ENCODE measurements at regions not wholly inside any gene's neighbourhood (a gene's known extent, or its start where the extent isn't known, plus 50 kb on each side); places are given as distances from the start of the nearest gene placed in this dataset.

GRCh38 chr15:35751413-35752133 is 205.6 kb upstream of the DPH6 start (continued):
- TF ChIP-seq CTCF (conservative IDR thresholded peaks at IDR 0.05; ENCODE audit: low read depth, low read length) (peak; percentile 71), FOS (IDR thresholded peaks at IDR 0.05; ENCODE audit: low read depth, low read length) (no peak)

GRCh38 chr15:35752134-35752466 is 206.1 kb upstream of the DPH6 start:
- Histone ChIP-seq H2BK20ac (ENCODE audit: low read depth, low read length) (0 out of 2 replicates have a peak overlapping the region, but pooled peaks have one; percentile 1), H3K18ac (ENCODE audit: low read depth, low read length) (no peak overlapping the region), H4K5ac (ENCODE audit: low read depth, low read length) (no peak overlapping the region), H3K27ac (ENCODE audit: insufficient read depth, low read length) (no peak overlapping the region), H3K79me1 (ENCODE audit: low read depth in 1 of 2, low read length in 2 of 2) (no peaks in the 10 kb centered on the region), H4K91ac (ENCODE audit: insufficient read depth, low read depth, low read length) (no peak overlapping the region), H4K8ac (ENCODE audit: low read depth in 2 of 2, low read length in 2 of 2) (peak overlapping the region in 1 of 2 experiments; percentile 32; a peak in 1 of 4 replicates), H2AFZ (replicated peaks; ENCODE audit: low read length, poor library complexity) (no peak overlapping the region), H3K36me3 (ENCODE audit: control insufficient read depth, insufficient read depth, low read length) (no peaks in the 10 kb centered on the region), H3K9me1 (ENCODE audit: insufficient read depth, low read length) (no peaks in the 10 kb centered on the region), H3K9ac (ENCODE audit: low read depth, low read length) (no peak overlapping the region), H3K9me3 (ENCODE audit: control insufficient read depth, insufficient read depth, low read length) (no peaks in the 10 kb centered on the region), H3K4me3 (ENCODE audit: insufficient read depth, low read depth, low read length) (no peak overlapping the region), H4K20me1 (ENCODE audit: insufficient read depth, low read length) (no peaks in the 10 kb centered on the region), H3K4ac (ENCODE audit: low read depth, low read length) (no peak overlapping the region), H3K4me2 (ENCODE audit: low read depth, low read length) (no peak overlapping the region), H3K23ac (ENCODE audit: low read depth, low read length) (no peak overlapping the region), H2AK9ac (replicated peaks; ENCODE audit: low read depth, low read length, poor library complexity) (no peak overlapping the region), H3K27me3 (ENCODE audit: control insufficient read depth, insufficient read depth, low read length) (no peaks in the 10 kb centered on the region), H2BK5ac (ENCODE audit: low read depth, low read length, poor library complexity, severe bottlenecking) (no peak overlapping the region), H3K56ac (ENCODE audit: extremely low read depth, insufficient read depth, low read length) (no peak overlapping the region), H3K14ac (replicated peaks; ENCODE audit: low read depth, low read length) (no peak overlapping the region), H2BK120ac (ENCODE audit: low read depth, low read length) (no peak overlapping the region), H2AK5ac (ENCODE audit: low read depth, low read length) (no peak overlapping the region), H2BK15ac (ENCODE audit: low read depth, low read length) (no peak overlapping the region), H3K4me1 (ENCODE audit: control insufficient read depth, insufficient read depth, low read length) (peaks cover 2% of the 10 kb centered on the region; the same call in 1 of the 2 replicates)
- ChIA-PET POLR2A (ENCODE audit: unreplicated experiment) (no interaction called here), CTCF (interaction anchor here (0.6 to 1.7 kb wide), 14 partner anchors 11 to 1382 kb away, joined by 3 to 6 read pairs (median 4); no protein-coding TSS in a partner anchor)
- WGBS, 2 experiments (ENCODE audit: extremely low coverage in 2 of 2, insufficient read length in 1 of 2): 93% methylated on average over 3 of the region's 5 CpGs; no CpG with 5 or more reads in 1 of the 2 experiments
- BruUV-seq (replicated peaks): no TSS peak
- DNase-seq (no peak), ATAC-seq (ENCODE audit: low read depth) (no peak)
- intact Hi-C loops (cut with micrococcal nuclease) (loop anchor here (5.0 to 10.0 kb wide), 10 partner anchors 205 to 1383 kb away; partner anchors contain the start of genes DPH6 and MEIS2), dilution Hi-C loops (cut with HindIII; ENCODE audit: low sequenced_read_pairs, unreplicated experiment) (no loop called here), in situ Hi-C loops (cut with MboI; ENCODE audit: low sequenced_read_pairs) (loop anchor here (10.0 kb wide), 1 partner anchor 1383 kb away; no protein-coding TSS in a partner anchor)
- no peak for TF ChIP-seq MAZ (IDR thresholded peaks at IDR 0.05; ENCODE audit: borderline replicate concordance, low read depth, low read length)
- TF ChIP-seq RFX5 (IDR thresholded peaks at IDR 0.05; ENCODE audit: low read depth, low read length): no peak
- TF ChIP-seq RCOR1 (IDR thresholded peaks at IDR 0.05; ENCODE audit: insufficient replicate concordance, low read length): no peak
- TF ChIP-seq POLR2A (IDR thresholded peaks at IDR 0.05; ENCODE audit: low read depth, low read length): no peak
- TF ChIP-seq CEBPB (IDR thresholded peaks at IDR 0.05; ENCODE audit: low read depth, low read length): no peak
- no peak for TF ChIP-seq RAD21 (IDR thresholded peaks at IDR 0.05; ENCODE audit: low read length)
- no peak for TF ChIP-seq CTCF (conservative IDR thresholded peaks at IDR 0.05; ENCODE audit: low read depth, low read length)
- no peak for TF ChIP-seq MXI1 (IDR thresholded peaks at IDR 0.05; ENCODE audit: borderline replicate concordance, low read depth, low read length)
- TF ChIP-seq NFE2L2 (IDR thresholded peaks at IDR 0.05; ENCODE audit: low read depth, low read length): no peak
- TF ChIP-seq MAFK (IDR thresholded peaks at IDR 0.05; ENCODE audit: low read depth, low read length): no peak
- TF ChIP-seq CHD1 (IDR thresholded peaks at IDR 0.05; ENCODE audit: low read depth, low read length): no peak

All from IMR-90 (cell line).